HepG2 (cell line): ENCODE measurements at regions not wholly inside any gene's neighbourhood (a gene's known extent, or its start where the extent isn't known, plus 50 kb on each side); places are given as distances from the start of the nearest gene placed in this dataset.

Experiments used
- EED ChIP-seq: sonication (generic); formaldehyde crosslinking; IDR thresholded peaks from 2 replicates; pipeline ENCODE4 v1.5.0; 2020; ENCODE audit warnings: mild to moderate bottlenecking, missing genetic modification reagents
- ZBTB20 ChIP-seq: sonication (generic); formaldehyde crosslinking; IDR thresholded peaks from 2 replicates; pipeline ENCODE4 v1.8.1; 2023; ENCODE audit warnings: missing genetic modification reagents, low read depth, mild to moderate bottlenecking, borderline replicate concordance
- ZFP41 ChIP-seq: sonication (generic); formaldehyde crosslinking; IDR thresholded peaks from 2 replicates; pipeline ENCODE4 v1.4.0; 2020; ENCODE audit warnings: mild to moderate bottlenecking, missing genetic modification reagents, borderline replicate concordance
- ZZZ3 ChIP-seq: sonication (generic); formaldehyde crosslinking; IDR thresholded peaks from 2 replicates; pipeline ENCODE4 v1.4.0; 2020; ENCODE audit warnings: missing genetic modification reagents, mild to moderate bottlenecking, borderline replicate concordance

DNA sequence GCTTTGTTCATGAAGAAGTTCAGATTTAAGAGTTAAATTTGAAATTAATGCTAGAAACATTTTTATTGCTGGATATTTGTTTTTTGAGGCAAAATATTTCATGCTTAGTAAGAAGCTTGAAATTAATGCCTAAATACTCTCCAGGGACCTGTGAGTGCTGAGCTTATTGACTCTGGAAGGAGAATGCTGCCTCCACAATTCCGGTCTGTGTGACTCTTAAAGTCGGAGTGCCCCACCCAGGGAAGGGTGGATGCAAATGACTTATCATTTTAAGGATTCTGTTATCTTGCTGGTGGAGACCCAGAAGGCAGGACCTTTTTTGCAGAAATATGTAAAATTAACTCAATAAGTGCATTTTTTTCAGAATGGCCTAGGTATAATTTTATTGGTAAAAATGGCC, 143.8 kb upstream of the RXFP2 start:
- TF ChIP-seq ZBTB20 (CRISPR knock-in tag) (no peak), EED (CRISPR knock-in tag) (no peak), ZFP41 (no peak), ZZZ3 (CRISPR knock-in tag) (no peak)
